Right lobe of liver (tissue), 4 donors: ENCODE measurements at regions not wholly inside any gene's neighbourhood (a gene's known extent, or its start where the extent isn't known, plus 50 kb on each side); places are given as distances from the start of the nearest gene placed in this dataset.

ENCODE experiments used
- POLR2A ChIP-seq: fragments of 450-650 bp; IDR thresholded peaks from one replicate; pipeline ENCODE4 v1.6.1; 2017; ENCODE audit warnings: antibody characterized with exemption, mild to moderate bottlenecking
- TF ChIP-seq, protein P1 (sequence below), 4 donors: fragments of 200-600 bp in 3 of 4; fragments of 450-650 bp in 1 of 4; IDR thresholded peaks; one replicate each; pipeline versions ENCODE4 v1.5.1 to v1.8.0; 2016 to 2022; ENCODE audit warnings: antibody characterized with exemption in 4 of 4, mild to moderate bottlenecking in 2 of 4
- donor health status: DM: no; HTN: no; CAD: no.
- donor health status: DM: no; HTN: no; CAD: no.
- donor health status: DM: no; HTN: yes; CAD: no.

DNA sequence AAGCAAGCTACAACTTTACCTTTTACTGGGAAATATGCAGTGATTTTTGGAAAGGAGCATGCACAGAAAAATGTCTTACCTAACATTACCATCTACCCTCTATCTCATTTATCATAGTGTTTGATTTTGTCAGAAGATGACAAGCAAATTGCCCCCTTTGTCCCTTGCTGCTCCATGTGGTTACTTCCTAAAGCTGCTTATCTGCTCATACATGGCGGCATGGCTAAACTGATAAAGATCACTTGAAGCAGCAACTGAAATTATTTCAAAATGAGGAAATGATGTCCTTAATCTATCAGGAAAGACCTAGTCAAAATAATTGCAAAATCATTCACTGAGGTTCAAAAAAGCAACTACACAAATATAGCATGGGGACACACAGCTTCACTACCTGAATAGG lies 1198.5 kb upstream of the SORCS1 start:
- TF ChIP-seq POLR2A: no peak
- TF ChIP-seq, protein P1, sequence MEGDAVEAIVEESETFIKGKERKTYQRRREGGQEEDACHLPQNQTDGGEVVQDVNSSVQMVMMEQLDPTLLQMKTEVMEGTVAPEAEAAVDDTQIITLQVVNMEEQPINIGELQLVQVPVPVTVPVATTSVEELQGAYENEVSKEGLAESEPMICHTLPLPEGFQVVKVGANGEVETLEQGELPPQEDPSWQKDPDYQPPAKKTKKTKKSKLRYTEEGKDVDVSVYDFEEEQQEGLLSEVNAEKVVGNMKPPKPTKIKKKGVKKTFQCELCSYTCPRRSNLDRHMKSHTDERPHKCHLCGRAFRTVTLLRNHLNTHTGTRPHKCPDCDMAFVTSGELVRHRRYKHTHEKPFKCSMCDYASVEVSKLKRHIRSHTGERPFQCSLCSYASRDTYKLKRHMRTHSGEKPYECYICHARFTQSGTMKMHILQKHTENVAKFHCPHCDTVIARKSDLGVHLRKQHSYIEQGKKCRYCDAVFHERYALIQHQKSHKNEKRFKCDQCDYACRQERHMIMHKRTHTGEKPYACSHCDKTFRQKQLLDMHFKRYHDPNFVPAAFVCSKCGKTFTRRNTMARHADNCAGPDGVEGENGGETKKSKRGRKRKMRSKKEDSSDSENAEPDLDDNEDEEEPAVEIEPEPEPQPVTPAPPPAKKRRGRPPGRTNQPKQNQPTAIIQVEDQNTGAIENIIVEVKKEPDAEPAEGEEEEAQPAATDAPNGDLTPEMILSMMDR (IDR thresholded peaks at IDR 0.05): no peak
